Hematopoietic multipotent progenitor cell treated with erythropoietin and hydrocortisone succinate and interleukin-3 and kit ligand, for 4 days (in vitro differentiated cells): ENCODE measurements at regions not wholly inside any gene's neighbourhood (a gene's known extent, or its start where the extent isn't known, plus 50 kb on each side); places are given as distances from the start of the nearest gene placed in this dataset.

Source experiments
- DNase-seq: peaks from one replicate; pipeline ENCODE4 v3.0.0-alpha.2; 2015

- no peak for DNase-seq
These were observed 610.6 kb upstream of the ZP4 start for GRCh38 chr1:238501290-238501689.

GRCh38 chr1:238499021-238499420 is 608.3 kb upstream of the ZP4 start:
- DNase-seq, result peak; percentile 74

GRCh38 chr1:238492271-238492670 is 601.5 kb upstream of the ZP4 start:
- no peak for DNase-seq

- no peak for DNase-seq
These were observed 600.5 kb upstream of the ZP4 start for GRCh38 chr1:238491265-238491664.

GRCh38 chr1:238489006-238489405 is 598.3 kb upstream of the ZP4 start:
- no peak for DNase-seq

- DNase-seq, result peak; percentile 19
These were observed 597.7 kb upstream of the ZP4 start for GRCh38 chr1:238488401-238488800.

- no peak for DNase-seq
These were observed 597.2 kb upstream of the ZP4 start for GRCh38 chr1:238487931-238488330.

GRCh38 chr1:238485912-238486209 is 595.1 kb upstream of the ZP4 start:
- no peak for DNase-seq

- peak; percentile 18 for DNase-seq
These were observed 594.6 kb upstream of the ZP4 start for GRCh38 chr1:238485057-238485911.

- DNase-seq, result no peak
These were observed 593.4 kb upstream of the ZP4 start for GRCh38 chr1:238484121-238484520.

GRCh38 chr1:238476841-238477240 is 586.1 kb upstream of the ZP4 start:
- DNase-seq, result peak; percentile 76

- DNase-seq, result no peak
These were observed 585.0 kb upstream of the ZP4 start for GRCh38 chr1:238475712-238476111.

GRCh38 chr1:238474263-238474662 is 583.5 kb upstream of the ZP4 start:
- DNase-seq, result no peak

- DNase-seq, result no peak
These were observed 578.5 kb upstream of the ZP4 start for GRCh38 chr1:238469146-238469631.

- DNase-seq, result no peak
These were observed 577.3 kb upstream of the ZP4 start for GRCh38 chr1:238468068-238468467.

GRCh38 chr1:238466459-238466858 is 575.7 kb upstream of the ZP4 start:
- no peak for DNase-seq

- DNase-seq, result no peak
These were observed 574.7 kb upstream of the ZP4 start for GRCh38 chr1:238465449-238465848.

GRCh38 chr1:238458899-238459298 is 568.2 kb upstream of the ZP4 start:
- DNase-seq, result no peak

GRCh38 chr1:238457610-238458009 is 566.9 kb upstream of the ZP4 start:
- no peak for DNase-seq

- DNase-seq, result no peak
These were observed 561.1 kb upstream of the ZP4 start for GRCh38 chr1:238451781-238452310.

- DNase-seq, result no peak
These were observed 560.3 kb upstream of the ZP4 start for GRCh38 chr1:238450976-238451375.

GRCh38 chr1:238443687-238444086 is 553.0 kb upstream of the ZP4 start:
- DNase-seq, result no peak

- no peak for DNase-seq
These were observed 548.8 kb upstream of the ZP4 start for GRCh38 chr1:238439511-238439910.

- DNase-seq, result no peak
These were observed 547.9 kb upstream of the ZP4 start for GRCh38 chr1:238438311-238439270.
